ENCODE measurements at regions not wholly inside any gene's neighbourhood (a gene's known extent, or its start where the extent isn't known, plus 50 kb on each side); places are given as distances from the start of the nearest gene placed in this dataset.

- no peak for TF ChIP-seq POLR2A (IDR thresholded peaks at IDR 0.05; ENCODE audit: low read length)
- no peak for TF ChIP-seq GATA1 (IDR thresholded peaks at IDR 0.05; ENCODE audit: low read depth, low read length)
Measured at GRCh38 chr2:6216234-6216633, 524.0 kb downstream of the SOX11 start.
